ELR (cell line): ENCODE measurements at regions not wholly inside any gene's neighbourhood (a gene's known extent, or its start where the extent isn't known, plus 50 kb on each side); places are given as distances from the start of the nearest gene placed in this dataset.
A peak's percentile ranks its signal among the peaks of the same experiment; 100 is the strongest.

ENCODE experiments used
- DNase-seq: peaks from one replicate; pipeline ENCODE4 v3.0.0-alpha.2; 2015; ENCODE audit warnings: low read depth

DNA sequence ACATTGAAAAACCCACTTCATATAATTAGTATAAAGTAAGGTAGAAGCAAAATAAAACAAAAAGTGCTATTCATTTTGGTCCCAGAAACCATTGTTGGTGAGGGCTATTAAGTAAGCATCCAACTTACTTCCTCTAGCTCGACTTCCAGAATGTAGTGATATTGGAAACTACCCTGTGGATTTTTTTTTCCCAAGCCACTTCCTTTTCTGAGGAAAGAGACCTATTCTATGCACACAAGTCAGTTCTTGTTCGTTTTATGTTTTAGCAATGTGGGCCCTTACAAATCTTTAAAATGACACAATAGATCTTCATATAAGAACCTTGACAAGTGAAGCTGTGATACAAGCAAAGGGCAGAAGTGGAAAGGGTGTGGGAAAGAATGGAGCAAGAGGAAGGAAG is 402.0 kb upstream of the TBL1XR1 start:
- no peak for DNase-seq

DNA sequence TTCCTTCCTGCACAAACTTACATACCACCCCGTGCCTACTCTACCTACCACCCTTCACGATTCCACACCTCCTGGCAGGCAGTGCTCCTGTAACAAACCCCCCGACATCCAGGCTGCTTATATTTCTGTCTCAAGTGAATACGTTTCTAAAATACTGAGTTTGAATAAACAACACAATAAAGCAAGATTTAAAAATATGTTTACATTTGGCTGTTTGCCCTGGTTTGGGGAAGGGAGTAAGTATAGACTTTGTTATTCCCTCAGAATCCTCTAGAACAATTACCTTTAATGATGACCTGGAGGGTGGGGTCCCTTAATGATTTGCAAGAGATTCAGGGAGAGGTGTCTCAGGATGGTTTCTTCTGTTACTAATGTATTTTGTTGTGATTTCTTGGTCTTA is 402.6 kb upstream of the TBL1XR1 start:
- DNase-seq, result no peak

DNA sequence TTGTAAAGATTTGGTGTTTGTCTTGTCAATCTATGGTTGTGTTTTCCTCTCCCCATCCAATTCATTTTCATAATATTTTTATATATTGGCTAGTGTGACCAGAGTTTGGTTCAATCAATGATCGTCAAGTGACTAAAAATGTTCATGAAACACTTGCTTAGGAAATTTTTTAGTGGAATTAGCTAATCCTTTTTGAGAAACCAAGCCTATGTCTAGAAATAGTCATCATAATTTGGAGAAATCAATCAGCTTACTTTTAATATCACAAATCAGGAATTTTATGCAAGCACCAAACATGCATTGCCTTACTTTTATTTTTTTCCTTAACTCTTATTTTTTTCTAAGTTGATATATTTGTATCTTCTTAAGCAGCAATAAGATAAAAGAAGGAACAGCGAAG is 403.1 kb upstream of the TBL1XR1 start:
- DNase-seq, result no peak

DNA sequence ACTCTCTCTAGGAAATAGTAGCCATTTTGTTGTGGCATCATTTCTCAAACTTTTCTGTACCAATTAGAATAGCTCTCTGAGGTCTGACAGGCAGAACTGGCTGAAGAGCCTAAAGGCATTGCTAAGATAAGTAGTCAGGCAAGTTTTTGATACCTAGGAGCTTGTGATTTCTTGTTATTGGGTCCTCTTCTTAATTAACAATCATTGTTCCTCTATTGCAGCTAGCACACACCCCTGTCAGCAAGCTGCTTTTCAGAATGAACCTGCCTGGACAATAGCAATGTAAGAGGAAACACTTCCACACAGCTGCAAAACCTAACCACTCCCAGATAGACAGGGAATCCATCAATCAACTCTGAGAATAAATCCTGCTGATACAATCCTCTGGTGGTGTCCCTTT is 403.9 kb upstream of the TBL1XR1 start:
- no peak for DNase-seq

DNA sequence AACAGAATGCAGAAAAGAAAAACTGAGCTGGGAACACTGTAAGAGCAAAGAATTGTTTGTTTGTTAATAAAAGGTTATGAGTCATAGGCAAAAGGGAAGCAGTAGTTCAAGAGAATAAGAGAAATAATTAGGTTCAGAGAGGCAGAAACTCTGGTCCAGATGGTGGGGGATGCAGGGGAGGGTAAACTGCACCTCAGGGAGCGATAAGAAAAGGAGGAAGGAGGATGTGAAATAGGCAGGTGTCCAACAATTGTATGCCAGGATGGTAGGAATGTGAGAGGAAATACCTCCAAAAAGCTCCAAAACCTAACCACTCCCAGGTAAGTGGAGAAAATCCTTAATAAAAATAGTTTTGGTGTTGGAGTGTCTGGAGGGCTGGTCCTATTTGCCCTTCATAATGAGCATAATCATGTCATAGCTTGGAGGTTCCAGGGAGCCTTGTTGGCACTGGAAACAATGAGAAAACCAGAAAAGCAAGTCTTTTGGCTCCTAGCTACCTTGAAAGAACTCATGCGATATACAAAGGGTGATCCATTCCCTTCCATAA is 405.4 kb upstream of the TBL1XR1 start:
- no peak for DNase-seq

DNA sequence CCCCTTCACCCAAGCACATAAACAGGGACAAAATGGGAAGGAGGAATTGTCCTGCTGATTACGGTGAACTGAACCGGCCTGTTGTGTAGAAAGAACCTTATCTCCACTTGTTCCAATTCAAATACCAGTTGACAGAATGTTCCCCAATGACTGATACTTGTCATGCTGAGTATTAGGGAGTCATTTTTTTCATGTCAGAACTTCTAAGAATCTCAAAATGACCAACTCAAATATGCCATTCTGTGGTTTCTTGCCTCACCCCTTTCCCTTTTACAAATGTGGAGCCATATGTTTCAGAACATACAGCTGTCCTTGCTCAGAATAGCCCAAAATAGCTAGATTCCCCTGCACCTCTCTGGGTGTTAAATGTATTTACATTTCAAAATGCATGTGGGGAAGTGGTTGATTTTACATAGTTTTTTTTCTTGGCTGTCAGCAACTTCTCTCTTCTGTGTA is 405.9 kb upstream of the TBL1XR1 start:
- DNase-seq, result no peak

DNA sequence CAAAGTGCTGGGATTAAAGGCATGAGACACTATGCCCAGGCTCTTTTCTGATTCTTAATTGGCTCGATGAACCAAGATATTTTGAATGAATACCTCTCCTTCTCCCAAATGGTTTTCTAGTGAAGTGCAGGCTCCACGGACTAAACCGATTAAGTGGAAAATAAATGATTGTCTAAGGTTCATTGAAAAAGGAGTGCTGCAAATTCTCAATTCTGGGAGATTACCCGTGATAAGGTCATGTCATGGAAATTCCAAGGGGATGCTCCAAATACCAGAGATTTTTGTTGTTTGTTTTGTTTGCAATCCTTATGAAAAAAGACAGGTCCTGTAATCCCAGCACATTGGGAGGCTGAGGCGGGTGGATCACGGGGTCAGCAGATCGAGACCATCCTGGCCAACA is 406.9 kb upstream of the TBL1XR1 start:
- DNase-seq, result no peak

DNA sequence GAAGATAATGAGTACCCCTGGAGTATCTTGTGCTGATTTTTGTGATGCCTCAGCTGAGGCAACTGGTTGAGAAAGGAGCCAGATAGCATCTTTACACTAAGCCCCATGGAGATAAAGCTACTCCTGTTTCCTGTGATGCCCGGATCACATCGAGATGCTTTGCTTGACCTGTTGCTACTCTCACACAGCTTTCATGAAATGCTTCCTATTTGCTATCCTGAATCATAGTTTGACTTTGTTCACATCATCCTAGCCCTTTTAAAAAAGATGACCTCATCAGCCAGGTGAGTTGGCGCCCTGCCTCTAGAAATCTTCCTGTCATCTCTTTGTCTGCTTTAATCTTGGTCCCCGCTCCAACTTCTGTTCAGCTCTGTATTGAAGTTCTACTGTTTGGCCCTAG is 409.6 kb upstream of the TBL1XR1 start:
- DNase-seq, result no peak

DNA sequence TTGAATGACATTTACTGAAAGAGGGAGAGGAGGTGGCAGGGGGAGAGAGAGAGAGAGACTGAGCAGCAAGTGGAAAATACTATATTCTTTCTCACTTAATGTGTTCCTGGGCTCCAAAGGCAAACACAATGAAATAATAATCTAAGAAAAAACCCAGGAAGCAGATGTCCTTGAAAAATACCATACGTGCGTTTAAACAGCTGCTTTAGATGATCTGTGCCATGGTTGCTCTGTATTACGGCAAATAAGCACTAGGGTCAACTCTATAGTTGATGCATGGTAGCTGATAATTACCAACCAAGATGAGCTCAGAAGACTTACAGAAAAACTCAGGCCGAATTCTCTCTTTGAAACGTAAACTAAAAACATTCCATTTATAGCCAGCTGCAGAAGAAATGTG is 410.3 kb upstream of the TBL1XR1 start:
- no peak for DNase-seq

DNA sequence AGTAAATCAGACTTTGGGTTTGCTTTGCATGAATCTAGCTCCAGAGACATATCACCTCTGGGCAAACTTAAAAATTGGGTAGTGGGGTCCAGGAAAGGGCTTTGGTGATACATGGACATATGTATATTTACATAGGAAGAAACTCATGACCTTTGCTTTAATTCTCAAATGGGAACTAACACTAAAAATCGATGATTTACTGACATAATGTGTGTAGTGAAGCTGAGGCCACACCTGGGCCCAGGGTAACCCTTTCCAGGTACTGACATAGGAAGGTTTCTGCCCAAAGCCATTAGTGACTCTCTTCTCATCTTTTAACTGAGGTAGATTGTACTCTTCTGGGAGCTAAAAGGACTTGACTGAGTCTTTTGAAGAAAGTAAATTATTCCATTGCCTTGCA is 411.2 kb upstream of the TBL1XR1 start:
- no peak for DNase-seq

DNA sequence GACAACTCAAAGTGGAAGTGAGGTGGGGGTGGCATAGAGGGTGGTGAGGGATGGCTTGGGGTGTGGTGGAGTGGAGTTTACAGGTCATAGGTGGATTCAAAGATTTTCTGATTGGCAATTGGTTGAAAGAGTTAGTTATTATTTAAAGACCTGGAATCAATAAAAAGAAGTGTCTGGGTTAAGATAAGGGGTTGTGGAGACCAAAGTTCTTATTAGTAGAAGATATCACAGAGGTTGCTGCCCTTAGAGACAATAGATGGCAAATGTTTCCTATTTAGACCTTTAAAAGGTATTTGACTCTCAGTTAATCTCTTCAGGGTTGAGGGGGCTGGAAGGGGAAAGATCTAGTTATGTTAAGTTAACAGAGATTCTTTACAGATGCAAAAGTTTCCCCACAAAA is 412.3 kb upstream of the TBL1XR1 start:
- no peak for DNase-seq

DNA sequence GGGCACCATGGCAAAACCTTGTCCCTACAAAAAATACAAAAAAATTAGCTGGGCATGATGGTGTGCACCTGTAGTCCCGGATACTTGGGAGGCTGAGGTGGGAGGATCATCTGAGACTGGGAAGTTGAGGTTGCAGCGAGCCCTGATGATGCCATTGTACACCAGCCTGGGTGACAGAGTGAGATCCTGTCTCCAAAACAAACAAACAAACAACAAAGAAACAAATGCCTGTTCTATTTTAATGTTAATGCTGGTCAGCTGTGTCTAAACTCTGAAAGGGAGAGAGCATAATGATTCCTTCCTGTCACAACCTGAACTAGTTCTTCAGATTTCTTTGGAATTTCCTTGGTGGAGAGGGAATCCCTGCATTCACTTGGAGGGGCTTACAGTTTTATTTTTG is 413.0 kb upstream of the TBL1XR1 start:
- DNase-seq, result no peak

DNA sequence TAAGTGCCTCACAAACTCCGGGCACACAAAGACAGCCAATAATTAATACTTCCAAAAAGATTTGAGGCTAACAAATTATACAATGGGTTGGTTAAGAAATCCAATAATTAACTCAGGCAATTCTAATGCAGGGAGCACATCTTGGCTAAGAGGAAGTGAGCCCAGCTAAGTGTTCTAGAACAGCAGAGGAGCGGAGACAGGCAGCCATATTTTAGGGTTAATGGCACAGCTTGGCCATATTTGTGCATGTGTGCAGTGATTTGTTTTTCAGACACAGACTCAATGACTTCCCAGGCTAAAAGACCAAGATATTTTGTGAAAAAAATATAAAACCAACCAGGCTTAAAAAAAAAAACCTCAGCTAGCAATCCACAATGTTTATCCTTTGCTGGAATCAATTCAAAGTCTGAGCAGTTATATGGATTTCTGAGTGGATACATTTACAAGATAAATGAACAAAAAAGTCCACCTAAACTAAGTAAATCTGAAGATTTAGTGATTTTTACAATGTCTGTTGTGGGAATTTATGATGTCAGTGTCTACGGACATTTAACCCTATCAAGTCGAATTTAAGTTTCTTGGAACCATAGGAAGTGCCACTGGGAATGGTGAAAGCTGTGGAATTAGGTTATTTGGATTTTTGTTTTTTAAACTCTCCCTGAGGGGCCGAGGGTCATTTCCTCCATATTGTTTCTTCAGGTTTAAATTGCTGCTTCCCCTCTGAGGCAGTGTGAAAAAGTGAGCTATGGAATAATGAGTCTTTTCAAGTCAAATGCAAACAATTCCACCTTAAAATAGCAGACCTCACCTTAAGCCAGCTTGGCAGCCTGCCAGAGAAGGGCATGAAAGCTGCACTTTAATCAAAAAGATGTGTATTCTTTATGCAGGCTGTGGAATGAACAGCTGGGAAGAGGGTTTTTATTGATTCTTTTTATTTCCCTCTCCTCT is 413.7 kb upstream of the TBL1XR1 start:
- no peak for DNase-seq

DNA sequence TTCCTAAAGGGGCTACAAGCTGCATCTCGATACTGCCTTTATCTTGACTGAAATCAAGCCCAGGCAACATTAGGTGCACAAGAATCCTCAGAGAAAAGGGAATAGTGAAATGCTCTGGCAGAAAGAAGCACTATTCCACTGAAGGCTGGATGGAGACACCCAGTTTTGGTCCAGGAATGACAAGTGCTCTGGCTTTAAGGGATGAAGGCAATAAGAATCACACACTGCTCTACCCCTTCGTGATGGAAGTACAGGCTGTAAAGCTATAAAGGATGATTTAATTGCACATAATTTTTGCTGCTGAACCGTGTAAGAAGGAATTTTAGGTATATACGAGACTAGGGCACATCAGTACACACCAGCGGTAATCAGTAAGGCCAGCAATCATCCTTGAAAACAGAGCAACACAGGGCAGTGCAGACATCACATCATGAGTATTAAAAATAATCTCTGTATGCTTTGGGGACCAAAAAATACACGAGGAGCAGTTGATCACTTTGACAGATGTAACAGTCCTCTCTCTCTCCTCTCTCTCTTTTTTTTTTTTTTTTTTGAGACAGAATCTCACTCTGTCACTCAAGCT is 414.6 kb upstream of the TBL1XR1 start:
- no peak for DNase-seq

DNA sequence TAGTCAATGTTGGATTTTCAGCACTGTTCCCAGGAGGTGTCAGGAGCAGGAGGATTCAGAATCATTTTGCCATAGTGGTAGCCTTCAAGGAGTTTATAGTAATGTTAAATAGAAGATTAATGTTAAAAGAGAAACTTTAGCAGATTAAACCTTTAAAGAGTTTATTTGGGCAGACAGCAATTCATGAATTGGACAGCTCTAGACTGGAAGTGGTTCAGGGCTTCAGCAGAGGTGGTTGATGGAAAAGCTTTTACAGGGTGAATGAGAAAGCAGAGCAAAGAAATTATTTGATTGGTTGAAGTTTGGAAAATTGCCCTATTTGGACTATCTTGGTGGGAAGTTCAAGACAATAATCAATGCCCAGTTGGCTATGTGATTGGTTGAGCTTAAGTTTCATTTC is 416.6 kb upstream of the TBL1XR1 start:
- no peak for DNase-seq

DNA sequence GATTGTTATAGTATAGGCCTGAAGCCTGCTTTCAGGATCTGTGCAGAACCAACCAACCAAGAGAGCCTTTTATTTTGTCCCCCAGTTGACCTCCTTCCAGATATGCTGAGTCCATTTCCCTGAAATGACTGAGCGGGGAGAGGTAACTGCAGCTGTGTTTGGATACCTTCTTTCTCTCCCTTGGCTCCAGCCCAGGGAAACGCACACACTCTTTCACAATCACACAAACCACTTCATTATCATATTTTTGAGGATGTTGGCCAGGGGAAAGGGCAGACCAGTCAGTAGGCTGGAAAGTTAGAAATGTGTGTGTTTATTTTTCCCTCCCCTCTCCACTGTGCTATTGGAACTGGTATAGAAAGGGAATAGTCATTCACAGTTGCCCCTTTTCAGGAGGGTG is 417.7 kb upstream of the TBL1XR1 start:
- DNase-seq, result peak; percentile 4

DNA sequence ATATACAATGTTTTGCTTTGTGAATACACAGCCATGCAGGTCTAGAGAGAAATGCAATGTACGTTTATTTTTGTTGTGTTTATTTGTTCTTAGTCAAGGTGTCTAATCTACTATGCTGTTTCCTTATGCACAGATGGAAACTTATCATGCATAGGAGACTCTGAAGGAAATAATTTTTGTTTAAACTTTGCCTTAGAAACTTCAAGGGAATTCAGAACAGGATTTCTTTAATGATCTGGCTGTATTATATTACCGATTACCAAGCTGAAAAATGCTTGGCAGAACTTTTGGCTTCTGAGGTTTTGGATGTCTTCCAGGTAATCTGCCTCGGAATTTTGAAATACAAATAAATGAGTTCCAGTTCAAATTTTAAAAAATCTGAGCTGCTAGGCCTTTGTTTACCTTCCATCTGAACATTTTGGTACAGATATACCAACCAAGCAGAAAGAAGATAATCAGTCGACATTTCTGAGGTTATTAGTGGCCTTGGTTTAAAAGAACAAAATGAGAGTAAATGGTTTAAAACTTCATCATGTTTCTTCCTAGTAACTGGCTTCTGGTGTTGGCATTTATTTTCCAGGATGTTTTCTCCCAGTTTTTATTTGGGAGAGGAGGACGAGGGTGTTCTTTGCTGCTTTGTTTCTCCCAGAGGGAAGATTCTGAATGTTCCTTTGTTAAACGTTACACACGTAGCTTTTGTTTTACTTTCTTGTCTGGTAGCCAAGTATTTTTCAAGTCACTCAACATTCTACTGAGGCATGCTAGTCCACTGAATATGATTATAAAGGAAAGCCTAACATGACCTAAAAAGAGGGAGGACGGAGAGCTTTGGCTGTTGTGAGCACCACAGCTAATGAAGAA is 421.8 kb upstream of the TBL1XR1 start:
- peak; percentile 19 for DNase-seq

DNA sequence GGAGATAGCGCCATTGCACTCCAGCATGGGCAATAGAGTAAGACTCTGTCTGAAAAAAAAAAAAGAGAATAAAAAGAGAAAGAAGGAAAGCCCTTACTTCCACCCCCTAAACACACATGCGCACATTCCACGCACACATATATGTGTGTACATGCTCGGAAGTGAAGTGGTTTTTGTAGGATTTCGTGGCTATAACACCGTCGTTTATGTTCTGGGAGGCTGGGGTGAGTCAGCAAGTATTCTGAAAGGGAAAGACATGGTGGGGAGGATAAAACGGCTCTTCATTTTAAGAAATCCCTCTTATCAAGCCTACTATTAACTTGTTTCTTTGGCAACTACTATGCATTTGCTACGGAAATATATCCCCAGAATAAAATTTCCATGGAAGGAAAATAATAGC is 422.8 kb upstream of the TBL1XR1 start:
- no peak for DNase-seq

DNA sequence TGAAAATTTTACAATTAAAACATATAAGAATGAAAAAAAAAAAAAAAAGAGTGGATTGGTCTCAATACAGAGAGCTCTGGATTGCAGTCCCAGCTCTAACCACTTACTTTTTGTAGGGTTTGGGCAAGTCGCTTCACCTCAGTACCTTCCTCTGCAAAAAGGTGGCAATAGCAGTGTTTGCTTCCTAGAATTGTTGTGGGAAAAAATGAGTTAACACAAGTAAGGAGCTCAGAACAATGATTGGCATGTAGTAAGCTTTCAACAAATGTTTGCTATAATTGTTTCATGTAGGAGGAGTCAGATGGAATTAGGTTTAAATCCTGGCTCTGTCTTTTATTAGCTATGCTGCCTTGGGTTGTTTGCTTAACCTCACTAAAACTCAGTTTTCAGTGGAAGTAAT is 425.2 kb upstream of the TBL1XR1 start:
- DNase-seq, result no peak

DNA sequence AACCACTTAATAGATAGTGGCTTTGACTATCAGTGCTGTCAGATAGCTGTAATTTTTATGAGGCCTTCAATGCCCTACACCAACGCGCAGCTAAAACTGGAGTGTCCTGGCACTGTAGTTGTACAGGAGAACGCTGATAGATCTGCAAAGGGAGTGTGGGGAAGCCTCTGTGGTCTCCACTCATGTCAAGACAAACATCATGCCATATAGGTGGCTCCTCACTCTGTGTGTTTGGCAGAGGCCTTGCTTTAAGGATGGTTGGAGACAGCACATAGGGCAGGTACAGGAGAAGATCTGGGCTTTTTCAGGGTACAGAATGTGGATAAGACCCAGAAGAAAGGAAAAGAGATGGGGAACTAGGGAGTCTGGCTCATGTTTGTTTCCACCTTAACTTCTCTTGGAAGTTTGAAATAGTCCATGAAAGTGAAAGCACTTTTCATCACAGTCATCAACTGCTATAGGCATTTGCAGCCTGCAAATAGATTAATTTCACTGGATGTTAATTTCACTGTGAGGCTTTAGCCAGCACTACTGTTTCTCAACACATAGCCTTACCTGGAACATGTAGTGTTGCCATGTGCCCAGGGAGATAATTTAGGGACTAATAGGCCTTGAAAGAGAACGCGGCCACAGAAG is 425.8 kb upstream of the TBL1XR1 start:
- DNase-seq, result no peak

DNA sequence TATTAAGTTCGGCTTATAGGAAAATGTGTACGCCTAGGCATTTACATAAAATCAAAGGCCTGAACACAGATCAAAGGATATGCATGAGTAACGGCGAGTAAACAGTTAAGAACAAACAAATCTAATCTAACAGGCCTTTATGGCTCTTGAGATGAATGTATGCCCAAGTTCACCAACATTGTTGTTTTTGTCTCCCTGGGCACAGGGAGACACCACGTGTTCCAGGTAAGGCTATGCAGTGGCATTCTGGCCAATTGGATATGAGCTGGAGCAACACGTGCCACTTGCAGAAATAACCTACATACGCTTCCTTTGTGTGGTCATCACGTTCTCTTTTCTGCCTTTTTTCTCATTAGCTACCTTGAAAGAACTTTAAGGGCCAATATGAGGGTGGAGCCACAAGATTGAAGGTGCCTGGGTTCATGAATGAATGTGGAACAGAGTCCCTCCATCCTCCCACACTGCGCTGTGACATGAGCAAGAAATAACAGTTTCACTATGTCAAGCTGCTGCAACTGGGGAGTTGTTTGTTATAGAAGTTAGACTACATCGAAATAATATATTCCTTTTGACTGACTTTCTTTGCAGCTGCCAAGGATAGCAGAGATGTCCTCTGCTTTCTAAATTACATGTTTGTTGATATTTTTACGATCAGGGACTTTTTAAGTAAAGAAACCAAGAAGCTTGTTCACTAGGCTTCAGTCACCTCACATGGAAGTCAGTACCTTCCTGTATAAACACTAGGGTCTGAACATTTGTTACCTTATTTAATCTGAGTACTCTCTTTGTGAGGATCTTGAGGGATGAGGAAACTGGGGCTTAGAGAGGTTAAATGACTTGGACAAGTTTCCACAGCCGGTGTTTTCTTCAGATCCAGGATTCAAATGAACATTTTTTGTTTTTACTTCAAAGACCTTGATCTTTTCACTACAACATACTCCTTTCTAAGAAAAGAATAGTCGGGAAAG is 427.5 kb upstream of the TBL1XR1 start:
- no peak for DNase-seq
